ENCODE measurements at regions not wholly inside any gene's neighbourhood (a gene's known extent, or its start where the extent isn't known, plus 50 kb on each side); places are given as distances from the start of the nearest gene placed in this dataset.

GRCh38 chr2:16169381-16169960 is 229.1 kb downstream of the MYCN start:
- DNase-seq (ENCODE audit: low read depth in 4 of 4, low spot score in 3 of 4) = no peak

GRCh38 chr2:16168506-16169264 is 228.3 kb downstream of the MYCN start:
- no peak for DNase-seq (ENCODE audit: low read depth in 4 of 4, low spot score in 3 of 4)

GRCh38 chr2:16167870-16168426 is 227.6 kb downstream of the MYCN start:
- DNase-seq (ENCODE audit: low read depth in 4 of 4, low spot score in 3 of 4) = no peak

GRCh38 chr2:16167451-16167861 is 227.1 kb downstream of the MYCN start:
- DNase-seq (ENCODE audit: low read depth in 4 of 4, low spot score in 3 of 4) = no peak

- no peak for DNase-seq (ENCODE audit: low read depth in 4 of 4, low spot score in 3 of 4)
These were observed 226.1 kb downstream of the MYCN start for GRCh38 chr2:16166327-16166981.

GRCh38 chr2:16165518-16166326 is 225.4 kb downstream of the MYCN start:
- DNase-seq (ENCODE audit: low read depth in 4 of 4, low spot score in 3 of 4) = no peak

GRCh38 chr2:16162491-16163040 is 222.2 kb downstream of the MYCN start:
- no peak for DNase-seq (ENCODE audit: low read depth in 4 of 4, low spot score in 3 of 4)

- DNase-seq (ENCODE audit: low read depth in 4 of 4, low spot score in 3 of 4) = no peak
These were observed 221.6 kb downstream of the MYCN start for GRCh38 chr2:16161768-16162490.

- no peak for DNase-seq (ENCODE audit: low read depth in 4 of 4, low spot score in 3 of 4)
These were observed 220.8 kb downstream of the MYCN start for GRCh38 chr2:16161085-16161565.

GRCh38 chr2:16160281-16161084 is 220.1 kb downstream of the MYCN start:
- no peak for DNase-seq (ENCODE audit: low read depth in 4 of 4, low spot score in 3 of 4)

GRCh38 chr2:16156411-16156810 is 216.1 kb downstream of the MYCN start:
- DNase-seq (ENCODE audit: low read depth in 4 of 4, low spot score in 3 of 4) = no peak

- no peak for DNase-seq (ENCODE audit: low read depth in 4 of 4, low spot score in 3 of 4)
These were observed 215.4 kb downstream of the MYCN start for GRCh38 chr2:16155766-16156165.

GRCh38 chr2:16155366-16155765 is 215.0 kb downstream of the MYCN start:
- no peak for DNase-seq (ENCODE audit: low read depth in 4 of 4, low spot score in 3 of 4)

GRCh38 chr2:16154501-16155280 is 214.3 kb downstream of the MYCN start:
- DNase-seq (ENCODE audit: low read depth in 4 of 4, low spot score in 3 of 4) = no peak

- no peak for DNase-seq (ENCODE audit: low read depth in 4 of 4, low spot score in 3 of 4)
These were observed 213.7 kb downstream of the MYCN start for GRCh38 chr2:16154061-16154460.

GRCh38 chr2:16153754-16154035 is 213.3 kb downstream of the MYCN start:
- DNase-seq (ENCODE audit: low read depth in 4 of 4, low spot score in 3 of 4) = no peak

- no peak for DNase-seq (ENCODE audit: low read depth in 4 of 4, low spot score in 3 of 4)
These were observed 212.8 kb downstream of the MYCN start for GRCh38 chr2:16152928-16153753.
